Suprapubic skin (tissue), 4 donors: ENCODE measurements at regions not wholly inside any gene's neighbourhood (a gene's known extent, or its start where the extent isn't known, plus 50 kb on each side); places are given as distances from the start of the nearest gene placed in this dataset.

Experiments used
- CTCF ChIP-seq, 2 donors: fragments of 200-600 bp in 1 of 2; fragments of 450-650 bp in 1 of 2; sonication (generic) in 1 of 2; IDR thresholded peaks; one replicate each; pipeline ENCODE4 v1.5.1; 2016 to 2019; ENCODE audit warnings: antibody characterized with exemption in 2 of 2, mild to moderate bottlenecking in 1 of 2, moderate library complexity in 1 of 2
- EP300 ChIP-seq: sonication (generic); formaldehyde crosslinking; IDR thresholded peaks from one replicate; pipeline ENCODE4 v1.6.1; 2017; ENCODE audit warnings: antibody characterized with exemption
- POLR2A ChIP-seq, 2 donors: fragments of 450-650 bp; IDR thresholded peaks; one replicate each; pipeline ENCODE4 v1.6.1; 2017; ENCODE audit warnings: antibody characterized with exemption in 2 of 2, mild to moderate bottlenecking in 2 of 2, moderate library complexity in 2 of 2
- POLR2AphosphoS5 ChIP-seq, 3 donors: sonication (generic); formaldehyde crosslinking; IDR thresholded peaks; one replicate each; pipeline ENCODE4 v1.6.1; 2017; ENCODE audit warnings: antibody characterized with exemption in 3 of 3

- no peak for TF ChIP-seq POLR2AphosphoS5 (IDR thresholded peaks at IDR 0.05)
- no peak for TF ChIP-seq POLR2A (IDR thresholded peaks at IDR 0.05)
- TF ChIP-seq CTCF (IDR thresholded peaks at IDR 0.05) = no peak
- TF ChIP-seq EP300 = no peak
Observed at GRCh38 chr18:73258375-73259087, 390.7 kb upstream of the NETO1 start.
